ENCODE measurements at regions not wholly inside any gene's neighbourhood (a gene's known extent, or its start where the extent isn't known, plus 50 kb on each side); places are given as distances from the start of the nearest gene placed in this dataset.
A peak's percentile ranks its signal among the peaks of the same experiment; 100 is the strongest.
"Not testable (repeated sequence)": the region's sequence is repeated elsewhere in the genome, so short reads cannot be mapped to it uniquely, and the experiment has no call there.

GRCh38 chr1:149390173-149390926 lies 84.5 kb upstream of the NBPF19 start:
- intact Hi-C loops (cut with DNase I, micrococcal nuclease): not testable (repeated sequence)
- ATAC-seq: peak; percentile 96
- DNase-seq: peak; percentile 83 to 87

GRCh38 chr1:149390931-149391330 lies 83.9 kb upstream of the NBPF19 start:
- intact Hi-C loops (cut with DNase I, micrococcal nuclease); DNase-seq: not testable (repeated sequence)
- ATAC-seq: peak; percentile 34

- intact Hi-C loops (cut with DNase I, micrococcal nuclease); ATAC-seq: not testable (repeated sequence)
These were observed 79.0 kb upstream of the NBPF19 start for GRCh38 chr1:149395802-149396201.

GRCh38 chr1:149398527-149398926 lies 76.3 kb upstream of the NBPF19 start:
- ATAC-seq; intact Hi-C loops (cut with DNase I, micrococcal nuclease); DNase-seq: not testable (repeated sequence)

More at GRCh38 chr1:149395802-149396201, 79.0 kb upstream of the NBPF19 start:
- not testable (repeated sequence) for DNase-seq

GRCh38 chr1:149408404-149408803 lies 66.4 kb upstream of the NBPF19 start:
- ATAC-seq; intact Hi-C loops (cut with DNase I, micrococcal nuclease); DNase-seq: not testable (repeated sequence)

- DNase-seq; ATAC-seq; intact Hi-C loops (cut with DNase I, micrococcal nuclease): not testable (repeated sequence)
These were observed 59.5 kb upstream of the NBPF19 start for GRCh38 chr1:149415373-149415772.

GRCh38 chr1:149418782-149419181 lies 56.1 kb upstream of the NBPF19 start:
- ATAC-seq; intact Hi-C loops (cut with DNase I, micrococcal nuclease): not testable (repeated sequence)

GRCh38 chr1:149423122-149423521 lies 51.7 kb upstream of the NBPF19 start:
- intact Hi-C loops (cut with DNase I, micrococcal nuclease); ATAC-seq; DNase-seq: not testable (repeated sequence)

More at GRCh38 chr1:149418782-149419181, 56.1 kb upstream of the NBPF19 start:
- not testable (repeated sequence) for DNase-seq

Measured in left colon (tissue), 2 donors.